HG03039 (cell line): ENCODE measurements at regions not wholly inside any gene's neighbourhood (a gene's known extent, or its start where the extent isn't known, plus 50 kb on each side); places are given as distances from the start of the nearest gene placed in this dataset.

Experiments
- ATAC-seq: cut with Tn5 transposase; IDR thresholded peaks from one replicate; pipeline ENCODE4 v1.9.1; 2021; ENCODE audit warnings: mild to moderate bottlenecking, moderate library complexity; ENCODE audit not compliant: unreplicated experiment

DNA sequence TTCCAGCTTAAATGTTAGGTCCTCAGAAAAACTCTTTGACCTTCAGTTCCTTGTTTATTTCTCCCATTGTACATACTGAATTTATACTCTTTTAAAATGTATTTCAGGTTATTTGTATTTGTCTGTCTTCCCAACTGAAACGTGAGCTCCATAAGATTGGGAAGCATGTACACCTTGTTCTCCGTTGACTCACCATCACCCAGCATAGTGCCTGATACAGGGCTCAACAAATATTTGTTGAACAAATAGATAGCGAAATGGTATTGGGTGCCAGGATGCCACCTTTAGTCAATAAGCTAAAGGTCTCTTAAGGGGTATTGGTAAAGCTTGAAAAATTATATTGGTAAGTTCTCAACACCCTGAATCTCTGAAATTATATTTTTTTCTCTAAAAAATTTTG lies 1841.3 kb upstream of the CELF4 start:
- no peak for ATAC-seq

- no peak for ATAC-seq
Observed at GRCh38 chr18:39403121-39403520, 1837.5 kb upstream of the CELF4 start.

DNA sequence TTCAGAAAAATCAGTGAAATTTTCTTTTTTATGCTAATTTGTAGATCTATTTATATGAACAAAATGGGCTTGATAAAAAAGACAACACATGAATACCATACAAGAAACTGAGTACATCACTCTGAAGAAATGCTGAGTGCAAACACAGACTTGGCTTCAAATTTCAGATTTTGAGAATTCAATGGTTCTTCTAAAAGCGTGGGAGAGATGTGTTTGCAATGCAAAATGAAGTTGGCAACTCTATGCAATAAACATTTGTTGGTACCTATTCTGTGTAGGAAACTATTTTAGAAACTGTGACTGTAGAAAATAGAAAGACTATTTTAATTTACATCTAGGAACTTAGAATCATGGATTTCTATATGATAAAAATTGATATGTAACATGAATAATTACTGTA lies 1834.1 kb upstream of the CELF4 start:
- no peak for ATAC-seq

GRCh38 chr18:39396168-39396567 lies 1830.6 kb upstream of the CELF4 start:
- no peak for ATAC-seq

GRCh38 chr18:39389800-39390379 lies 1824.3 kb upstream of the CELF4 start:
- ATAC-seq, result no peak

- ATAC-seq, result no peak
Observed at GRCh38 chr18:39380866-39381265, 1815.3 kb upstream of the CELF4 start.

GRCh38 chr18:39380186-39380725 lies 1814.7 kb upstream of the CELF4 start:
- no peak for ATAC-seq

DNA sequence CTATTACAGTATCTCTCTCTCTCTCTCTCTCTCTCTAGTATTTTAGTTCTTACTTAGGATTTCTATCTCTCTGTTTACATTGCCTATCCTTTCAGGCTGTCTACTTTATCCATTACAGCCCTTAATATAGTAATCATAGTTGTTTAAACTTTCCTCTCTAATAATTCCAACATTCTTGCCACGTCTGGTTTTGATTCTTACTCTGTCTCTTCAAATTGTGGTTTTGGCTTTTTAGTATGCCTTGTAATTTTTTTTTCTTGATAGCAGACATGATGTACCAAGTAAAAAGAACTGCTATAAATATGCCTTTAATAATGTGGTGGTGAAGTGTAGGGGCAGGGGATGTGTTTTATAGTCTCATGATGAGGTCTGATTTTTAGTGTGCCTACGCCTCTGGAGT lies 1809.5 kb upstream of the CELF4 start:
- no peak for ATAC-seq

- no peak for ATAC-seq
Observed at GRCh38 chr18:39371996-39372395, 1806.4 kb upstream of the CELF4 start.

DNA sequence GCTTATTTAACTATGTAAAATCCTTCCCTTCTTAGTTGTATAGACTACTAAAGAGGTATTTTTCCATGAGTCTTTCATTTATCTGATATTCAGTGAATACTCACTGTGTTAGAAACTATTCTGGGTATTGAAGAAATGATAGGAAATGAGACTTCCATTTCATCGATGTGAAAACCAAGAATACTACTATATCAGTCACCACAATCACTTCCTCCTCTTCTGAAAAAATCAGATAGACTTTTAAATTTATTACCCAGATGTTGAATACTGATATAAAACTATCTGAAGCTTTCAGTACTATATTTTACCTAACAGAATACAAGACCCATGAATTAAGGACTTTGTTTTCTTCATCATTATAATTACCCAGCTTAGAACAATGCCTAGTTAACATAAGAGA lies 1801.1 kb upstream of the CELF4 start:
- no peak for ATAC-seq

DNA sequence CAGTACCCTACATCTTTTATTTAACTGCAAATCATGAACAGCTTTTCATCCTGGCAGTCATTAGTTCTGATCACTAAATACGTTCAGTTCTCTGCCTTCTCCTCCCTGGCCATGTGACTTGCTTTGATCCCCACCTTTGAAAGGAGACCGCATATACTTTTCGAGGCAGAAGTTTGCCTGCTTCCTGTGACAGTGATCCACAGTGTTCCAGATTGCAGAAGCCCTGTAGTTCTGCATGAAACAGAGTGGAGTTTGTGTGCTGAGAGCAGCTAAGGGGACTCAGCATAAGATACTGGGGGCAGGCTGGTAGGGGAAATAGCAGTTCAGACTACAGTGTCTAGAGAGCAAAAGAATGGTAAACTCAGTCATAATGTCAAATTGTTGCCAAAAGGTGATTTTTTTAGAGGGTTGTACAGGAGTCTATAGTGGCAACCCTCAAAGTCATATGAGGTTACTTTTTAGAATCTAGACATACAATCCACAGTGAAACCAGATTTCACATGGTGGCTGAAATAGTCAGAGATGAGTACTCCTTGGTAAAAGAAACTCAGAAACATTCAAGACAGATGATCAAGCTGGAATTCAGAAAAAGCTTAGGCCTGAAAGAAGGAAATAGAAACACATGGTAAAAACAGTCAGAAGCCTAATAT lies 1800.4 kb upstream of the CELF4 start:
- ATAC-seq, result no peak

DNA sequence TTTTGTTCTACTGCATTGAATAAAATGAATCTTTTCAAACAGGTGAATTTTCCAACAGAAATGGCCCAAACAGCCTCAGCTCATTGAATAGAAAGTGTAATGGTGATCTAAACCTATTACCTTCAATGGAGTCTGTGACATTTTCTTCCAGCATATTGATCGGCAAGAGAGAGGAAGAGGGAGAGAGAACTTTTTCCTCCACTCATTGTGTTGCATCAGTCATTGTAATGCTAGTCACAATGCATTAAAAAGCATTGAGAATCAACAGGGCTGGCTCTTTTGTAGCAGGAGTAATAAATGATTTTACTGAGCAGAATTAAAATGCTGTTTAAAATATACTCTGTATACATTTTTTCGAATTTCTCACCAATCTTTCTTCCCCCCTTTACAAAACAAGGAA lies 1794.5 kb upstream of the CELF4 start:
- no peak for ATAC-seq

- no peak for ATAC-seq
Observed at GRCh38 chr18:39359636-39360035, 1794.0 kb upstream of the CELF4 start.

- no peak for ATAC-seq
Observed at GRCh38 chr18:39350945-39351344, 1785.3 kb upstream of the CELF4 start.

GRCh38 chr18:39349801-39350200 lies 1784.2 kb upstream of the CELF4 start:
- ATAC-seq, result no peak

DNA sequence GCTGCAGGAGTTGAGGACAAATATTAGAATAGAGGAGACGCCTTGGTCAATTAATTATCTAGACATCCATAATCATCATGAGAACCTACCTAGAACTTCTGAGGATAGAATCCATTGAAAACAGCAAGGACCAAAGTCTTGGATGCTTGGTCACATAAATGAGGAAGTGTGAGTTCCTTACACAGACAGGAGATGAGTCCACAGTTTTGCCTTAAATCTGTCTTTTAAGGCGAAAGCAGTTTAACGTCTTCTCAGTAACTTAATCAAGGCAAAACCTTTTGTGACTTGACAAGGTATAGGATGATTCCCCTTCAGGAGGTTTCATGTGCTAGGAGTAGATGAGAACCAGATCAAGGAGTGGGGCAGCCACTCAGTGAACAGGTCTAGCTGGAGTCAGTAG lies 1783.2 kb upstream of the CELF4 start:
- ATAC-seq, result no peak

- no peak for ATAC-seq
Observed at GRCh38 chr18:39347701-39348100, 1782.1 kb upstream of the CELF4 start.

- no peak for ATAC-seq
Observed at GRCh38 chr18:39346916-39347315, 1781.3 kb upstream of the CELF4 start.

- ATAC-seq, result no peak
Observed at GRCh38 chr18:39345321-39345720, 1779.7 kb upstream of the CELF4 start.

GRCh38 chr18:39344487-39344886 lies 1778.9 kb upstream of the CELF4 start:
- no peak for ATAC-seq

GRCh38 chr18:39341129-39341528 lies 1775.5 kb upstream of the CELF4 start:
- ATAC-seq, result no peak

DNA sequence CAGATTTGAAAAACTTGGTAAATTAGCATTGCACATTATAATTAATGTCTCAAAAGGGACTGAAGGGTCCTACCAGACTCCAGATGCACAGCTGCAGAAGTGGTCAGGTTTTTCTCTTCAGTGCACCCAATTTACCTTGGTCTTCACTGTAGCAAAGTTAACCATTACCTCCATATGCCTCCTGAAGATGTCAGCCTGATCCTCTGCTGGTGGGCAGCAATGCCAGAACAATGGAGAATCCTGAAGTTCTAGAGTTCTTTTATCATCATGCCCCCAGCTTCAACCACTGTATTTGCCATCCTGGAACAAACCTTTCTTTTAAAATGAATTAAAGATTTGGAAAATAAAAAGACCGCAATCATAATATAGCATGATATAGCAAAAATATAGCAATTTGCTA lies 1774.8 kb upstream of the CELF4 start:
- ATAC-seq, result no peak
